SK-N-SH treated with all-trans-retinoic acid at 6 μM for 48 hours (cell line): ENCODE measurements at regions not wholly inside any gene's neighbourhood (a gene's known extent, or its start where the extent isn't known, plus 50 kb on each side); places are given as distances from the start of the nearest gene placed in this dataset.

ENCODE experiments used
- ATAC-seq: fragments of 200-7000 bp; cut with Tn5 transposase; 3 replicates; pipeline ENCODE4 v1.9.1; 2020; ENCODE audit warnings: mild to moderate bottlenecking, moderate library complexity
- ARNTL ChIP-seq: fragments of 450-650 bp; formaldehyde crosslinking; IDR thresholded peaks from 2 replicates; pipeline ENCODE4 v1.5.0; 2020; ENCODE audit warnings: low read depth, mild to moderate bottlenecking, moderate library complexity, borderline replicate concordance
- CREB5 ChIP-seq: fragments of 250-450 bp; sonication (Bioruptor Pico); IDR thresholded peaks from 2 replicates; pipeline ENCODE4 v1.5.1; 2020; ENCODE audit warnings: low read depth, mild to moderate bottlenecking, moderate library complexity
- CSDC2 ChIP-seq: fragments of 250-450 bp; sonication (Bioruptor Pico); IDR thresholded peaks from 2 replicates; pipeline ENCODE4 v1.5.0; 2020; ENCODE audit warnings: mild to moderate bottlenecking, moderate library complexity
- ESRRG ChIP-seq: fragments of 250-450 bp; sonication (Bioruptor Pico); IDR thresholded peaks from 2 replicates; pipeline ENCODE4 v1.6.1; 2021; ENCODE audit warnings: mild to moderate bottlenecking
- ISL1 ChIP-seq: fragments of 250-450 bp; sonication (Bioruptor Pico); IDR thresholded peaks from 2 replicates; pipeline ENCODE4 v2.1.2; 2022; ENCODE audit warnings: mild to moderate bottlenecking, moderate library complexity
- OSR1 ChIP-seq: fragments of 250-450 bp; sonication (Bioruptor Pico); IDR thresholded peaks from 2 replicates; pipeline ENCODE4 v1.8.0; 2022; ENCODE audit warnings: moderate library complexity, mild to moderate bottlenecking, inconsistent platforms
- PATZ1 ChIP-seq: fragments of 250-450 bp; sonication (Bioruptor Pico); IDR thresholded peaks from 2 replicates; pipeline ENCODE4 v1.8.0; 2020; ENCODE audit warnings: mild to moderate bottlenecking, moderate library complexity, borderline replicate concordance
- POU6F1 ChIP-seq: fragments of 250-450 bp; sonication (Bioruptor Pico); IDR thresholded peaks from 2 replicates; pipeline ENCODE4 v1.8.0; 2021; ENCODE audit warnings: low read depth, mild to moderate bottlenecking, moderate library complexity, borderline replicate concordance
- PPARA ChIP-seq: fragments of 250-450 bp; sonication (Bioruptor Pico); IDR thresholded peaks from 2 replicates; pipeline ENCODE4 v1.5.0; 2020; ENCODE audit warnings: mild to moderate bottlenecking, borderline replicate concordance
- RARB ChIP-seq: fragments of 250-450 bp; sonication (Bioruptor Pico); IDR thresholded peaks from 2 replicates; pipeline ENCODE4 v1.8.0; 2021; ENCODE audit warnings: mild to moderate bottlenecking, moderate library complexity
- SNAI2 ChIP-seq: fragments of 250-450 bp; sonication (Bioruptor Pico); IDR thresholded peaks from 2 replicates; pipeline ENCODE4 v1.5.0; 2020; ENCODE audit warnings: mild to moderate bottlenecking, moderate library complexity
- TOX ChIP-seq: fragments of 250-450 bp; sonication (Bioruptor Pico); IDR thresholded peaks from 2 replicates; pipeline ENCODE4 v1.8.0; 2021; ENCODE audit warnings: mild to moderate bottlenecking, moderate library complexity, borderline replicate concordance
- TSHZ2 ChIP-seq: fragments of 250-450 bp; sonication (Bioruptor Pico); IDR thresholded peaks from 2 replicates; pipeline ENCODE4 v1.5.0; 2020; ENCODE audit warnings: mild to moderate bottlenecking, moderate library complexity
- ZC3H10 ChIP-seq: fragments of 250-450 bp; sonication (Bioruptor Pico); IDR thresholded peaks from 2 replicates; pipeline ENCODE4 v1.5.1; 2021; ENCODE audit warnings: mild to moderate bottlenecking, moderate library complexity
- ZFP3 ChIP-seq: fragments of 250-450 bp; sonication (Bioruptor Pico); IDR thresholded peaks from 2 replicates; pipeline ENCODE4 v1.5.0; 2020; ENCODE audit warnings: mild to moderate bottlenecking, moderate library complexity
- ZNF565 ChIP-seq: fragments of 450-650 bp; formaldehyde crosslinking; conservative IDR thresholded peaks from 2 replicates; pipeline ENCODE4 v1.5.0; 2020; ENCODE audit warnings: low read depth, mild to moderate bottlenecking, moderate library complexity
- ZNF70 ChIP-seq: fragments of 450-650 bp; formaldehyde crosslinking; IDR thresholded peaks from 2 replicates; pipeline ENCODE4 v1.5.0; 2020; ENCODE audit warnings: mild to moderate bottlenecking, moderate library complexity
- ZNF8 ChIP-seq: fragments of 450-650 bp; formaldehyde crosslinking; IDR thresholded peaks from 2 replicates; pipeline ENCODE4 v1.5.0; 2020; ENCODE audit warnings: mild to moderate bottlenecking, moderate library complexity

GRCh38 chr6:22394691-22395090, 97.9 kb upstream of the PRL start:
- no peak for ATAC-seq
- no peak for TF ChIP-seq ZNF8 (CRISPR knock-in tag)
- TF ChIP-seq PPARA, result no peak
- TF ChIP-seq CREB5 (CRISPR knock-in tag), result no peak
- no peak for TF ChIP-seq ISL1 (CRISPR knock-in tag)
- no peak for TF ChIP-seq RARB
- no peak for TF ChIP-seq OSR1 (CRISPR knock-in tag)
- no peak for TF ChIP-seq POU6F1 (CRISPR knock-in tag)
- no peak for TF ChIP-seq PATZ1 (CRISPR knock-in tag)
- no peak for TF ChIP-seq CSDC2 (CRISPR knock-in tag)

GRCh38 chr6:22399693-22400092, 102.9 kb upstream of the PRL start:
- TF ChIP-seq PPARA, result no peak
- no peak for ATAC-seq

GRCh38 chr6:22401206-22401605, 104.4 kb upstream of the PRL start:
- TF ChIP-seq ZNF565 (CRISPR knock-in tag), result no peak
- TF ChIP-seq, all 23 proteins: peak for 0
- no peak for ATAC-seq

- TF ChIP-seq RARB, result no peak
- TF ChIP-seq PPARA, result no peak
- no peak for TF ChIP-seq SNAI2 (CRISPR knock-in tag)
- TF ChIP-seq POU6F1 (CRISPR knock-in tag), result no peak
- no peak for TF ChIP-seq ZNF70 (CRISPR knock-in tag)
- no peak for TF ChIP-seq ESRRG (CRISPR knock-in tag)
- no peak for TF ChIP-seq ZFP3 (CRISPR knock-in tag)
- TF ChIP-seq TOX (CRISPR knock-in tag), result no peak
- TF ChIP-seq ZNF8 (CRISPR knock-in tag), result no peak
- TF ChIP-seq CREB5 (CRISPR knock-in tag), result no peak
- TF ChIP-seq ZNF565 (CRISPR knock-in tag), result no peak
- TF ChIP-seq ISL1 (CRISPR knock-in tag), result no peak
Measured at GRCh38 chr6:22401932-22402331, 105.1 kb upstream of the PRL start.

GRCh38 chr6:22409486-22409885, 112.7 kb upstream of the PRL start:
- ATAC-seq, result peak; percentile 68
- TF ChIP-seq ISL1 (CRISPR knock-in tag), result no peak
- no peak for TF ChIP-seq ESRRG (CRISPR knock-in tag)
- TF ChIP-seq ZFP3 (CRISPR knock-in tag), result no peak
- no peak for TF ChIP-seq ZNF565 (CRISPR knock-in tag)
- no peak for TF ChIP-seq RARB
- TF ChIP-seq ZC3H10, result no peak
- TF ChIP-seq TOX (CRISPR knock-in tag), result no peak
- no peak for TF ChIP-seq ZNF70 (CRISPR knock-in tag)
- no peak for TF ChIP-seq SNAI2 (CRISPR knock-in tag)
- TF ChIP-seq TSHZ2 (CRISPR knock-in tag), result no peak
- no peak for TF ChIP-seq ARNTL

More at GRCh38 chr6:22401932-22402331, 105.1 kb upstream of the PRL start:
- ATAC-seq, result no peak
